ENCODE measurements at regions not wholly inside any gene's neighbourhood (a gene's known extent, or its start where the extent isn't known, plus 50 kb on each side); places are given as distances from the start of the nearest gene placed in this dataset.
"Not testable (repeated sequence)": the region's sequence is repeated elsewhere in the genome, so short reads cannot be mapped to it uniquely, and the experiment has no call there.

GRCh38 chr7:125061083-125061745 is 131.6 kb upstream of the POT1 start:
- DNase-seq (ENCODE audit: low read depth in 2 of 2) = not testable (repeated sequence)

- peak in 1 of 2 donors; percentile 18 for DNase-seq (ENCODE audit: low read depth in 2 of 2)
These were observed 130.3 kb upstream of the POT1 start for GRCh38 chr7:125059861-125060456.

- no peak for DNase-seq (ENCODE audit: low read depth in 2 of 2)
These were observed 128.3 kb upstream of the POT1 start for GRCh38 chr7:125057963-125058362.

- DNase-seq (ENCODE audit: low read depth in 2 of 2) = no peak
These were observed 125.8 kb upstream of the POT1 start for GRCh38 chr7:125055376-125055775.

- DNase-seq (ENCODE audit: low read depth in 2 of 2) = no peak
These were observed 117.1 kb upstream of the POT1 start for GRCh38 chr7:125046767-125047166.

GRCh38 chr7:125033506-125033905 is 103.9 kb upstream of the POT1 start:
- no peak for DNase-seq (ENCODE audit: low read depth in 2 of 2)

GRCh38 chr7:125032943-125033342 is 103.3 kb upstream of the POT1 start:
- no peak for DNase-seq (ENCODE audit: low read depth in 2 of 2)

GRCh38 chr7:125030756-125031387 is 101.2 kb upstream of the POT1 start:
- no peak for DNase-seq (ENCODE audit: low read depth in 2 of 2)

GRCh38 chr7:125025620-125026019 is 96.0 kb upstream of the POT1 start:
- DNase-seq (ENCODE audit: low read depth in 2 of 2) = no peak

GRCh38 chr7:125020801-125021200 is 91.2 kb upstream of the POT1 start:
- no peak for DNase-seq (ENCODE audit: low read depth in 2 of 2)

GRCh38 chr7:125010540-125010939 is 80.9 kb upstream of the POT1 start:
- DNase-seq (ENCODE audit: low read depth in 2 of 2) = no peak

GRCh38 chr7:124996778-124997177 is 67.2 kb upstream of the POT1 start:
- DNase-seq (ENCODE audit: low read depth in 2 of 2) = no peak

- DNase-seq (ENCODE audit: low read depth in 2 of 2) = no peak
These were observed 63.4 kb upstream of the POT1 start for GRCh38 chr7:124992851-124993562.

- DNase-seq (ENCODE audit: low read depth in 2 of 2) = no peak
These were observed 60.3 kb upstream of the POT1 start for GRCh38 chr7:124989911-124990310.

All from dermis microvascular lymphatic vessel endothelial cell (primary cell).